DND-41 (cell line): ENCODE measurements at regions not wholly inside any gene's neighbourhood (a gene's known extent, or its start where the extent isn't known, plus 50 kb on each side); places are given as distances from the start of the nearest gene placed in this dataset.

ENCODE experiments used
- ATAC-seq: fragments of 200-7000 bp; cut with Tn5 transposase; 3 replicates; pipeline ENCODE4 v1.9.1; 2021; ENCODE audit warnings: low read depth; ENCODE audit not compliant: insufficient read depth
- DNase-seq: peaks from one replicate; pipeline ENCODE4 v3.0.0-alpha.2; 2020
- H2AFZ ChIP-seq: 2 replicates; pipeline ENCODE4 v1.6.0; 2012; ENCODE audit warnings: low read depth, low read length
- H3K27ac ChIP-seq: 2 replicates; pipeline ENCODE4 v1.5.1; 2012; ENCODE audit warnings: low read length, inconsistent platforms
- H3K27me3 ChIP-seq: fragments of 200-600 bp; sonication (generic); 2 replicates; pipeline ENCODE4 v1.6.0; 2012; ENCODE audit warnings: low read length, mild to moderate bottlenecking, inconsistent platforms; ENCODE audit not compliant: insufficient read depth, poor library complexity
- H3K36me3 ChIP-seq: 2 replicates; pipeline ENCODE4 v1.5.1; 2012; ENCODE audit warnings: low read length, inconsistent platforms; ENCODE audit not compliant: insufficient read depth
- H3K4me1 ChIP-seq: 2 replicates; pipeline ENCODE4 v1.5.1; 2012; ENCODE audit warnings: mild to moderate bottlenecking, low read length; ENCODE audit not compliant: insufficient read depth
- H3K4me2 ChIP-seq: 2 replicates; pipeline ENCODE4 v1.6.0; 2012; ENCODE audit warnings: mild to moderate bottlenecking, moderate library complexity, low read length, inconsistent platforms; ENCODE audit not compliant: insufficient read depth
- H3K4me3 ChIP-seq, 2 experiments: fragments of 200-600 bp in 1 of 2; shearing (Covaris generic) in 1 of 2; 2 replicates each; pipeline ENCODE4 v1.5.1; 2012 to 2016; ENCODE audit warnings: inconsistent platforms in 2 of 2, low read length in 2 of 2, mild to moderate bottlenecking in 2 of 2, low read depth in 1 of 2, moderate library complexity in 1 of 2
- H3K79me2 ChIP-seq: 2 replicates; pipeline ENCODE4 v1.6.0; 2012; ENCODE audit warnings: low read length, inconsistent platforms; ENCODE audit not compliant: insufficient read depth
- H3K9ac ChIP-seq: 2 replicates; pipeline ENCODE4 v1.6.0; 2012; ENCODE audit warnings: low read depth, mild to moderate bottlenecking, inconsistent platforms, low read length, moderate library complexity
- H3K9me3 ChIP-seq: 2 replicates; pipeline ENCODE4 v1.5.1; 2012; ENCODE audit warnings: low read length, moderate library complexity, mild to moderate bottlenecking, inconsistent platforms; ENCODE audit not compliant: insufficient read depth, severe bottlenecking
- H4K20me1 ChIP-seq: 2 replicates; pipeline ENCODE4 v1.6.0; 2012; ENCODE audit warnings: low read length; ENCODE audit not compliant: insufficient read depth
- CTCF ChIP-seq: IDR thresholded peaks from 2 replicates; pipeline ENCODE4 v1.5.1; 2012; ENCODE audit warnings: borderline replicate concordance, low read length, moderate library complexity, mild to moderate bottlenecking; ENCODE audit not compliant: poor library complexity, severe bottlenecking; ENCODE audit errors: extremely low read depth
- EZH2 ChIP-seq: IDR thresholded peaks from 3 replicates; pipeline ENCODE4 v1.6.1; 2012; ENCODE audit warnings: borderline replicate concordance, low read depth, mild to moderate bottlenecking, moderate library complexity, low read length, inconsistent platforms; ENCODE audit not compliant: severe bottlenecking

GRCh38 chr16:6317934-6318333, 1014.7 kb upstream of the RBFOX1 start:
- no peak overlapping the region for H2AFZ ChIP-seq
- no peak for ATAC-seq

GRCh38 chr16:6309271-6309670, 1023.4 kb upstream of the RBFOX1 start:
- no peaks in the 10 kb centered on the region for H4K20me1 ChIP-seq
- H3K4me3 ChIP-seq = no peak overlapping the region
- no peaks in the 10 kb centered on the region for H3K79me2 ChIP-seq
- H3K27ac ChIP-seq = no peak overlapping the region
- ATAC-seq (no peak), DNase-seq (no peak)
- H3K36me3 ChIP-seq = no peaks in the 10 kb centered on the region
- H3K9me3 ChIP-seq = no peaks in the 10 kb centered on the region
- no peak overlapping the region for H2AFZ ChIP-seq
- H3K4me1 ChIP-seq = no peaks in the 10 kb centered on the region
- TF ChIP-seq CTCF (no peak), EZH2 (no peak)
- no peak overlapping the region for H3K9ac ChIP-seq
- no peaks in the 10 kb centered on the region for H3K27me3 ChIP-seq
- no peak overlapping the region for H3K4me2 ChIP-seq

More at GRCh38 chr16:6317934-6318333, 1014.7 kb upstream of the RBFOX1 start:
- Histone ChIP-seq H3K9me3 (no peaks in the 10 kb centered on the region), H3K4me1 (no peaks in the 10 kb centered on the region), H4K20me1 (no peaks in the 10 kb centered on the region), H3K27me3 (no peaks in the 10 kb centered on the region), H3K36me3 (no peaks in the 10 kb centered on the region), H3K27ac (no peak overlapping the region), H3K79me2 (no peaks in the 10 kb centered on the region), H3K4me2 (no peak overlapping the region), H3K4me3 (no peak overlapping the region), H3K9ac (no peak overlapping the region)
- no peak for DNase-seq
- no peak for TF ChIP-seq CTCF
- TF ChIP-seq EZH2 = no peak

GRCh38 chr16:6308176-6308575, 1024.5 kb upstream of the RBFOX1 start:
- Histone ChIP-seq H4K20me1 (no peaks in the 10 kb centered on the region), H3K4me1 (no peaks in the 10 kb centered on the region), H3K36me3 (no peaks in the 10 kb centered on the region), H3K9me3 (no peaks in the 10 kb centered on the region), H3K79me2 (no peaks in the 10 kb centered on the region), H3K4me3 (no peak overlapping the region), H3K27me3 (no peaks in the 10 kb centered on the region), H2AFZ (no peak overlapping the region), H3K9ac (no peak overlapping the region), H3K4me2 (no peak overlapping the region), H3K27ac (no peak overlapping the region)
- DNase-seq (no peak), ATAC-seq (no peak)
- TF ChIP-seq CTCF = no peak
- no peak for TF ChIP-seq EZH2

- Histone ChIP-seq H3K4me3 (no peak overlapping the region), H3K36me3 (no peaks in the 10 kb centered on the region), H2AFZ (no peak overlapping the region), H3K9me3 (no peaks in the 10 kb centered on the region), H3K79me2 (no peaks in the 10 kb centered on the region), H3K4me1 (no peaks in the 10 kb centered on the region), H3K27me3 (no peaks in the 10 kb centered on the region), H3K4me2 (no peak overlapping the region), H3K27ac (no peak overlapping the region), H4K20me1 (no peaks in the 10 kb centered on the region), H3K9ac (no peak overlapping the region)
- DNase-seq = no peak
- TF ChIP-seq CTCF = no peak
- no peak for TF ChIP-seq EZH2
- no peak for ATAC-seq
These were observed 1032.1 kb upstream of the RBFOX1 start for GRCh38 chr16:6300523-6300922.
